ENCODE measurements at regions not wholly inside any gene's neighbourhood (a gene's known extent, or its start where the extent isn't known, plus 50 kb on each side); places are given as distances from the start of the nearest gene placed in this dataset.

DNA sequence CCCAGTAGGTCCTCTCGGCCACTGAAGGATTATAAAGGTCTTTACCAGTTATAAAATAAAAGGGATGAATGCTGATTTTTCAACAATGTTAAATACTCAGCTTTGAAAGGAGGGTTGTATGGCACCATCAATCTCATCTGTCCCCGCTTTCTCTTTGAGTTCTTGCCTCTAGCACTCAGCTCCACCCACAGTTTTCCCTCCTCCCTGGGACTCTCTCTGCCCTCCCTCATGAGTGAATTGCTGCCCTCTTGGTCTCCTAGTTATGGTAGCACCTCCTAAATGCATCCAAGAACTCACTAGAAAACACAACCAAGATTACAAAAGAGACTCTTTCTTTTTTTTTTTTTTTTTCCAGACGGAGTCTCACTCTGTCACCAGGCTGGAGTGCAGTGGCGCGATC lies 91.0 kb downstream of the TEX35 start:
- H2AFZ ChIP-seq (ENCODE audit: insufficient read depth, low read length, poor library complexity): no peak overlapping the region
- no peaks in the 10 kb centered on the region for H3K9me3 ChIP-seq (ENCODE audit: insufficient read depth, low read depth, low read length)
- WGBS (ENCODE audit: extremely low coverage, insufficient coverage, insufficient read length): no CpG with 5 or more reads among the region's 5 CpGs
- no peaks in the 10 kb centered on the region for H3K36me3 ChIP-seq (ENCODE audit: control insufficient read depth in 1 of 2, insufficient read depth in 2 of 2, low read length in 2 of 2)
- no peak overlapping the region for H2BK120ac ChIP-seq (ENCODE audit: insufficient read depth, low read length, poor library complexity)
- H3K4me1 ChIP-seq (ENCODE audit: control insufficient read depth in 1 of 2, insufficient read depth in 2 of 2, low read length in 2 of 2): no peaks in the 10 kb centered on the region
- no peaks in the 10 kb centered on the region for H3K79me2 ChIP-seq (ENCODE audit: control insufficient read depth, insufficient read depth, low read length, poor library complexity)
- H3K27me3 ChIP-seq (ENCODE audit: insufficient read depth, low read length): no peaks in the 10 kb centered on the region
- no peak overlapping the region for H3K23ac ChIP-seq (ENCODE audit: low read length)
- H2BK12ac ChIP-seq (ENCODE audit: low read length): no peak overlapping the region
- no peak overlapping the region for H3K14ac ChIP-seq (ENCODE audit: low read length)
- no peaks in the 10 kb centered on the region for H3K79me1 ChIP-seq (ENCODE audit: low read length)
- H3K4me2 ChIP-seq (ENCODE audit: low read length): no peak overlapping the region
- H3K4ac ChIP-seq (ENCODE audit: low read depth, low read length): no peak overlapping the region
- H4K8ac ChIP-seq (ENCODE audit: low read depth, low read length): no peak overlapping the region
- no peak overlapping the region for H2AK5ac ChIP-seq (ENCODE audit: low read length)
- H2BK5ac ChIP-seq (ENCODE audit: low read depth, low read length, poor library complexity): no peak overlapping the region
- no peak overlapping the region for H4K12ac ChIP-seq (ENCODE audit: low read depth, low read length)
- H3K18ac ChIP-seq (ENCODE audit: low read length): no peak overlapping the region
- H3K4me3 ChIP-seq (ENCODE audit: low read depth, low read length): no peak overlapping the region
- H4K91ac ChIP-seq (ENCODE audit: low read depth, low read length): no peak overlapping the region
- H3K27ac ChIP-seq (ENCODE audit: low read depth, low read length): no peak overlapping the region
- no peak overlapping the region for H3K9ac ChIP-seq (ENCODE audit: low read length)
- no peak for DNase-seq

DNA sequence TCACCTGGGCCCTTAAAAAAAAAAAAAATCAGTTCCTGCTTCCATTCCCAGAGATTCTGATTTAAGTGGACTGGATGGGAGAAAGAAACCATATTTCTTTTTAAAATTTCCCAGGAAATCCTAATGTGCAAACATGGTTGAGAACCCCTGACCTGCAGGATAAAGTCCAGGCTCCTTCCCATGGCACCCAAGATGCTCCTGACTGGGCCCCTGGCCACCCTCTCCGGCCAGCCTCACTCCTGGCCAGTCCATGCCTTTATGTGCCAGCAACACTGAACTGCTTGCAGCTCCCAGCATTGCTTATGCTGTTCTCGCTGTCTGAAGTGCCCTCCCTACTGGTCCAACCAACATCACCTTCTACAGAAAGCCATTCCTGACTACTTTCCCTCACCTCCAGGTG lies 93.9 kb downstream of the TEX35 start:
- Histone ChIP-seq H3K36me3 (ENCODE audit: control insufficient read depth in 1 of 2, insufficient read depth in 2 of 2, low read length in 2 of 2) (no peaks in the 10 kb centered on the region), H3K9ac (ENCODE audit: low read length) (no peak overlapping the region), H4K12ac (ENCODE audit: low read depth, low read length) (no peak overlapping the region), H3K79me1 (ENCODE audit: low read length) (no peaks in the 10 kb centered on the region), H3K14ac (ENCODE audit: low read length) (no peak overlapping the region), H4K91ac (ENCODE audit: low read depth, low read length) (no peak overlapping the region), H2BK12ac (ENCODE audit: low read length) (no peak overlapping the region), H2BK5ac (ENCODE audit: low read depth, low read length, poor library complexity) (no peak overlapping the region), H3K27ac (ENCODE audit: low read depth, low read length) (no peak overlapping the region), H2AK5ac (ENCODE audit: low read length) (no peak overlapping the region), H4K8ac (ENCODE audit: low read depth, low read length) (no peak overlapping the region), H2BK120ac (ENCODE audit: insufficient read depth, low read length, poor library complexity) (no peak overlapping the region), H3K23ac (ENCODE audit: low read length) (no peak overlapping the region), H3K4me1 (ENCODE audit: control insufficient read depth in 1 of 2, insufficient read depth in 2 of 2, low read length in 2 of 2) (no peaks in the 10 kb centered on the region), H3K4me3 (ENCODE audit: low read depth, low read length) (no peak overlapping the region), H3K9me3 (ENCODE audit: insufficient read depth, low read depth, low read length) (no peaks in the 10 kb centered on the region), H3K4me2 (ENCODE audit: low read length) (no peak overlapping the region), H2AFZ (ENCODE audit: insufficient read depth, low read length, poor library complexity) (no peak overlapping the region), H3K79me2 (ENCODE audit: control insufficient read depth, insufficient read depth, low read length, poor library complexity) (no peaks in the 10 kb centered on the region), H3K4ac (ENCODE audit: low read depth, low read length) (no peak overlapping the region), H3K27me3 (ENCODE audit: insufficient read depth, low read length) (no peaks in the 10 kb centered on the region), H3K18ac (ENCODE audit: low read length) (no peak overlapping the region)
- WGBS (ENCODE audit: extremely low coverage, insufficient coverage, insufficient read length): no CpG with 5 or more reads among the region's 2 CpGs
- no peak for DNase-seq

DNA sequence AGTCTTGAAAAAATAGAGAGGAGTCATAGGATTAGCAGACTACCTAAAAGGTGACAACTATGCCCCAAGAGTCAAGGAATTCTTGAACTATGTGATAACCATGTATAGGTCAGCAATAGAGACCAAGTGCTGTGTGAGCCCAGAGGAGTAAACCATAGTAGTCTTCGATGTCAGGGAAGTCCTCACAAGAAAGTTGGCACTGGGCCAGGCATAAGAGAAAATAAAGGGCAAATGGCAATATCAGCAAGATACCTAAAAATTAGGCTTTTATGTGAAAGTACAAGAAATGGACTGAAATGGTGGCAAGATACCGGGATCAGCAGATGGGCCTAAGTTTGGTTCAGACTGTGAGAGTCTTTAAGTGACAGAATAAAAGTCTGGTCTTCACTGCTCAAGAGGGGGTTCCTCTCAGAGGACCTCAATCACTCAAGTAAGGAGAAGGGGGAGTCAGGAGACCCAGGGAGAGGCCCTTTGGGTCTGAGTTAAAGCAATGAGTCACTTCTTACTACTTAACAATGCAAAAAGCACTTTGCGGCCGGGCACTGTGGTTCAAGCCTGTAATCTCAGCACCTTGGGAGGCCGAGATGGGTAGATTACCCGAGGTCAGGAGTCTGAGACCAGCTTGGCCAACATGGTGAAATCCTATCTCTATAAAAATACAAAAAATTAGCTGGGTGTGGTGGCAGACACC lies 95.0 kb downstream of the TEX35 start:
- no peak overlapping the region for H4K8ac ChIP-seq (ENCODE audit: low read depth, low read length)
- no peak overlapping the region for H2AK5ac ChIP-seq (ENCODE audit: low read length)
- H2BK120ac ChIP-seq (ENCODE audit: insufficient read depth, low read length, poor library complexity): no peak overlapping the region
- no peaks in the 10 kb centered on the region for H3K79me2 ChIP-seq (ENCODE audit: control insufficient read depth, insufficient read depth, low read length, poor library complexity)
- no peaks in the 10 kb centered on the region for H3K9me3 ChIP-seq (ENCODE audit: insufficient read depth, low read depth, low read length)
- H2BK12ac ChIP-seq (ENCODE audit: low read length): no peak overlapping the region
- no peak overlapping the region for H3K4me2 ChIP-seq (ENCODE audit: low read length)
- H3K18ac ChIP-seq (ENCODE audit: low read length): no peak overlapping the region
- WGBS (ENCODE audit: extremely low coverage, insufficient coverage, insufficient read length): no CpG with 5 or more reads among the region's 6 CpGs
- H3K27me3 ChIP-seq (ENCODE audit: insufficient read depth, low read length): no peaks in the 10 kb centered on the region
- no peak overlapping the region for H3K27ac ChIP-seq (ENCODE audit: low read depth, low read length)
- no peak overlapping the region for H2AFZ ChIP-seq (ENCODE audit: insufficient read depth, low read length, poor library complexity)
- H3K4me1 ChIP-seq (ENCODE audit: control insufficient read depth in 1 of 2, insufficient read depth in 2 of 2, low read length in 2 of 2): no peaks in the 10 kb centered on the region
- no peak overlapping the region for H2BK5ac ChIP-seq (ENCODE audit: low read depth, low read length, poor library complexity)
- H4K12ac ChIP-seq (ENCODE audit: low read depth, low read length): no peak overlapping the region
- no peak overlapping the region for H3K9ac ChIP-seq (ENCODE audit: low read length)
- no peak overlapping the region for H3K23ac ChIP-seq (ENCODE audit: low read length)
- peak; percentile 23 to 27 for DNase-seq
- H4K91ac ChIP-seq (ENCODE audit: low read depth, low read length): no peak overlapping the region
- H3K79me1 ChIP-seq (ENCODE audit: low read length): no peaks in the 10 kb centered on the region
- no peaks in the 10 kb centered on the region for H3K36me3 ChIP-seq (ENCODE audit: control insufficient read depth in 1 of 2, insufficient read depth in 2 of 2, low read length in 2 of 2)
- H3K4ac ChIP-seq (ENCODE audit: low read depth, low read length): no peak overlapping the region
- no peak overlapping the region for H3K4me3 ChIP-seq (ENCODE audit: low read depth, low read length)
- no peak overlapping the region for H3K14ac ChIP-seq (ENCODE audit: low read length)

DNA sequence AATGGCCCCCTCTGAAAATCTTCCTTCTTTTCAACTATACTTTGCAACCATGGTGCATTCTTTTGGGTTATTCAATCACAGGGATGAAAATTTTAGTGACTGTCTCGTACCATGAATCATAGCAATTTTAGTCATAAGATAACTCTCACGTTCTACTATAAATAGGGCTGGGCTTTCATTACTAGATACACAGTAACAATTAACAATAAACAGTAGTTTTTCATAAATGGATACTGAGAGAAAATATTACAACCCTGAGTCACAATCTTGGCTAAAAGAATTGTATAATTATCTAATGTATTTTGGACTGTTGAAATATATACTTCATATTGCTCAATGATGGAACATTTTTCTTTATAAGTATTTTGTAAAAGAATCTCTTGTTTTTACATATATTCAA lies 96.1 kb downstream of the TEX35 start:
- Histone ChIP-seq H3K9ac (ENCODE audit: low read length) (no peak overlapping the region), H3K27ac (ENCODE audit: low read depth, low read length) (no peak overlapping the region), H3K36me3 (ENCODE audit: control insufficient read depth in 1 of 2, insufficient read depth in 2 of 2, low read length in 2 of 2) (no peaks in the 10 kb centered on the region), H2BK120ac (ENCODE audit: insufficient read depth, low read length, poor library complexity) (no peak overlapping the region), H3K4me1 (ENCODE audit: control insufficient read depth in 1 of 2, insufficient read depth in 2 of 2, low read length in 2 of 2) (no peaks in the 10 kb centered on the region), H4K12ac (ENCODE audit: low read depth, low read length) (no peak overlapping the region), H3K9me3 (ENCODE audit: insufficient read depth, low read depth, low read length) (no peaks in the 10 kb centered on the region), H3K4ac (ENCODE audit: low read depth, low read length) (no peak overlapping the region), H2BK5ac (ENCODE audit: low read depth, low read length, poor library complexity) (no peak overlapping the region), H3K4me3 (ENCODE audit: low read depth, low read length) (no peak overlapping the region), H2AK5ac (ENCODE audit: low read length) (no peak overlapping the region), H3K4me2 (ENCODE audit: low read length) (no peak overlapping the region), H3K14ac (ENCODE audit: low read length) (no peak overlapping the region), H4K91ac (ENCODE audit: low read depth, low read length) (no peak overlapping the region), H3K18ac (ENCODE audit: low read length) (no peak overlapping the region), H3K79me2 (ENCODE audit: control insufficient read depth, insufficient read depth, low read length, poor library complexity) (no peaks in the 10 kb centered on the region), H3K23ac (ENCODE audit: low read length) (no peak overlapping the region), H3K79me1 (ENCODE audit: low read length) (no peaks in the 10 kb centered on the region), H2AFZ (ENCODE audit: insufficient read depth, low read length, poor library complexity) (no peak overlapping the region), H3K27me3 (ENCODE audit: insufficient read depth, low read length) (no peaks in the 10 kb centered on the region), H4K8ac (ENCODE audit: low read depth, low read length) (no peak overlapping the region), H2BK12ac (ENCODE audit: low read length) (no peak overlapping the region)
- WGBS (ENCODE audit: extremely low coverage, insufficient coverage, insufficient read length): no CpG with 5 or more reads among the region's 2 CpGs
- peak; percentile 23 to 69 for DNase-seq
